Activated CD4-positive, alpha-beta T cell treated with anti-CD3 and anti-CD28 coated beads for 48 hours (primary cell): ENCODE measurements at regions not wholly inside any gene's neighbourhood (a gene's known extent, or its start where the extent isn't known, plus 50 kb on each side); places are given as distances from the start of the nearest gene placed in this dataset.

ENCODE experiments used
- DNase-seq: peaks from one replicate; pipeline ENCODE4 v3.0.0-alpha.2; 2020

GRCh38 chr18:66724664-66725356, 120.9 kb upstream of the CDH19 start:
- no peak for DNase-seq

DNA sequence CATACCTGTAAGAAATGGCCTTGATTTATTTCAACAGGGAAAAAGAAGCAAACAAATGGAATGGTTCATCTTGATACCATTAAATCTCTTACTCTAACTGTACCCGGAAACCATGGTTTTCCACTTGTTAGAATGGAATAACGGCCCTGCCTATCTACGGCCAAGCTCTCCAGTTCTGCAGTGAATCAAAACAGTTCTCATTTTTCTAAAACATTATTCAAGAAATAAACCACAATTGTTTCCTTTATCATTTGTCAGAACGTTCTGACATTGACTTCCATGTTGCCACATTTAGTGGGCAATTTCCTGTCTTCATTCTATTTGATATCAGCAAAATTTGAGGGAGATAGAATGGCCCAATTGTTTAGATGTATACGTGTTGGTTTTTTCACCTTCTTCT, 118.8 kb upstream of the CDH19 start:
- no peak for DNase-seq

GRCh38 chr18:66708646-66709045, 104.8 kb upstream of the CDH19 start:
- DNase-seq: no peak

GRCh38 chr18:66707473-66707872, 103.6 kb upstream of the CDH19 start:
- no peak for DNase-seq

DNA sequence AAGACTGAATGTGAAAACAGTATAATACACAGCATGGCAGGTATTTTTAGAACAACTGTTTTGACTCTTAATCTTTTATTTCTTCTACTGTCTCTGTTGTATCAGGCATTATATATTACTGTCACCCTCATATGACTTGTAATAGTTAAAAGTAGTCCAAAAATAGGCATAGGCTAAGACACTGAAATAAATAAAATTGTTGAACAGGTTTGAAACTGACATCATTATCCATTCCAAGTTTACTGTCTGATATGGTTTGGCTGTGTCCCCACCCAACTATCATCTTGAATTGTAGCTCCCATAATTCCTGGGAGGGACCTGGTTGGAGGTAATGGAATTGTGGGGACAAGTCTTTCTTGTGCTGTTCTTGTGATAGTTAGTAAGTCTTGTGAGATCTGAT, 91.4 kb upstream of the CDH19 start:
- no peak for DNase-seq

GRCh38 chr18:66694852-66695251, 91.0 kb upstream of the CDH19 start:
- no peak for DNase-seq

- DNase-seq: no peak
Measured at GRCh38 chr18:66687635-66688034, 83.7 kb upstream of the CDH19 start.

GRCh38 chr18:66682855-66683322, 79.0 kb upstream of the CDH19 start:
- no peak for DNase-seq

DNA sequence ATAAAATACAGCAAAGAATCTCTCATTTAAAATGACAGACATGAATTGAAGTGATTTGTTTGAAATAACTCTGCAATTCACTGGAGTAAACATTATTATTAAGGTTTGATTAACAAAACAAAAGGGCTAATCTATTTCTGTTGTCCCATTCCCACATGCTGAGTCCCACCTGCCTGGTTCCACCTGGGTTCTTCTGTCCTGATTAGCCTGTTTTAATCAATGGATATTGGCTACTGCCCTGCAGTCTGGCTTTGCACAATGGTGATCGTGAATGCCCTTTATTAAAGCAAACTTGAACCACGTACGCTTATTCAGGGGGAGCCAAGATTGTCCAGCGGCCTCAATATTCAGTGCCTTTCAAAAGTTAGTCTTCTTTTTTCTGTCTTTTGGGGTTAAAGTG, 72.8 kb upstream of the CDH19 start:
- no peak for DNase-seq

- DNase-seq: no peak
Measured at GRCh38 chr18:66674286-66674685, 70.4 kb upstream of the CDH19 start.

GRCh38 chr18:66668706-66669105, 64.8 kb upstream of the CDH19 start:
- no peak for DNase-seq

GRCh38 chr18:66662632-66663031, 58.7 kb upstream of the CDH19 start:
- no peak for DNase-seq

- DNase-seq: no peak
Measured at GRCh38 chr18:66655407-66655806, 51.5 kb upstream of the CDH19 start.
